A673 (cell line): ENCODE measurements at regions not wholly inside any gene's neighbourhood (a gene's known extent, or its start where the extent isn't known, plus 50 kb on each side); places are given as distances from the start of the nearest gene placed in this dataset.

Experiments used
- EZH2 ChIP-seq: fragments of 200-600 bp; sonication (generic); IDR thresholded peaks from 2 replicates; pipeline ENCODE4 v1.6.1; 2017; ENCODE audit warnings: borderline replicate concordance, low read depth, mild to moderate bottlenecking, mixed read lengths, antibody characterized with exemption, low read length; ENCODE audit not compliant: poor library complexity, severe bottlenecking
- TF ChIP-seq, protein P1 (sequence below): fragments of 300-800, 200-600 bp; sonication (generic); conservative IDR thresholded peaks from 2 replicates; pipeline ENCODE4 v1.5.1; 2017; ENCODE audit warnings: low read depth, mild to moderate bottlenecking, antibody characterized with exemption, low read length, moderate library complexity, mixed read lengths

DNA sequence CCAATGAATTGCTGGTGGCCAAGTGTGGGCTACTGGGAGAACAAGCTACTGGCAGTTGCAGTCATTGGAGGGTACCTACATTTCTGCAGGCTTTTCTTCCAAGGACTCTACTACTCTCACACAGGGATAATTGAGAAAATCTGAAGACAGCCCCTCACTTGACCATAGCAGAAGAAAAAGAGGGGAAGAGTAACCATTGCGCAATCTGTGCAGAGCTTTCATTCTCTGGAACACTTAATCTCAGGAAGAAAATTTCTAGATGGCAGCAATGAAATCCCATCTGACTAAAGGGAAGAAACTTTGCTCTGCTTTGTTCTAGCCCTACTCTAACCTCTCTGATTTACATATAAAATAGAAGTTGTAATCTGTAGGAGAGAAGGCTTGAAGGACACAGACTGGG, 1239.6 kb upstream of the SORCS1 start:
- TF ChIP-seq, protein P1, sequence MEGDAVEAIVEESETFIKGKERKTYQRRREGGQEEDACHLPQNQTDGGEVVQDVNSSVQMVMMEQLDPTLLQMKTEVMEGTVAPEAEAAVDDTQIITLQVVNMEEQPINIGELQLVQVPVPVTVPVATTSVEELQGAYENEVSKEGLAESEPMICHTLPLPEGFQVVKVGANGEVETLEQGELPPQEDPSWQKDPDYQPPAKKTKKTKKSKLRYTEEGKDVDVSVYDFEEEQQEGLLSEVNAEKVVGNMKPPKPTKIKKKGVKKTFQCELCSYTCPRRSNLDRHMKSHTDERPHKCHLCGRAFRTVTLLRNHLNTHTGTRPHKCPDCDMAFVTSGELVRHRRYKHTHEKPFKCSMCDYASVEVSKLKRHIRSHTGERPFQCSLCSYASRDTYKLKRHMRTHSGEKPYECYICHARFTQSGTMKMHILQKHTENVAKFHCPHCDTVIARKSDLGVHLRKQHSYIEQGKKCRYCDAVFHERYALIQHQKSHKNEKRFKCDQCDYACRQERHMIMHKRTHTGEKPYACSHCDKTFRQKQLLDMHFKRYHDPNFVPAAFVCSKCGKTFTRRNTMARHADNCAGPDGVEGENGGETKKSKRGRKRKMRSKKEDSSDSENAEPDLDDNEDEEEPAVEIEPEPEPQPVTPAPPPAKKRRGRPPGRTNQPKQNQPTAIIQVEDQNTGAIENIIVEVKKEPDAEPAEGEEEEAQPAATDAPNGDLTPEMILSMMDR: no peak
- TF ChIP-seq EZH2: no peak
